Dedifferentiated amniotic fluid mesenchymal stem cell (primary cell): ENCODE measurements at regions not wholly inside any gene's neighbourhood (a gene's known extent, or its start where the extent isn't known, plus 50 kb on each side); places are given as distances from the start of the nearest gene placed in this dataset.
"Not testable (repeated sequence)": the region's sequence is repeated elsewhere in the genome, so short reads cannot be mapped to it uniquely, and the experiment has no call there.

Experiments used
- DNase-seq: peaks from one replicate; pipeline ENCODE4 v3.0.0-alpha.2; 2016; ENCODE audit errors: extremely low spot score

DNA sequence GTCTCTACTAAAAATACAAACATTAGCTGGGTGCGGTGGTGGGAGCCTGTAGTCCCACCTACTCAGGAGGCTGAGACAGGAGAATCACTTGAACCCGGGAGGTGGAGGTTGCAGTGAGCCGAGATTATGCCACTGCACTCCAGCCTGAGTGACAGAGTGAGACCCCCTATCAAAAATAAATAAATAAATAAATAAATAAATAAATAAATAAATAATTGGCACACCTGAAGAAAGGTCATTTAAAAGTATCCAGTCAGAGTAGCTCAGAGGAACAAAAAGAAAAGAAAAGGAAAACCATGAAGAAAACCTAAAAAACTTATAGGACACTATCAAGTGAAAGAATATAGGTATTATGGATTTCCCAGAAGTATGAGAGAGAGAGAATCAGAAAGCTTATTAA, 330.1 kb upstream of the AR start:
- not testable (repeated sequence) for DNase-seq

DNA sequence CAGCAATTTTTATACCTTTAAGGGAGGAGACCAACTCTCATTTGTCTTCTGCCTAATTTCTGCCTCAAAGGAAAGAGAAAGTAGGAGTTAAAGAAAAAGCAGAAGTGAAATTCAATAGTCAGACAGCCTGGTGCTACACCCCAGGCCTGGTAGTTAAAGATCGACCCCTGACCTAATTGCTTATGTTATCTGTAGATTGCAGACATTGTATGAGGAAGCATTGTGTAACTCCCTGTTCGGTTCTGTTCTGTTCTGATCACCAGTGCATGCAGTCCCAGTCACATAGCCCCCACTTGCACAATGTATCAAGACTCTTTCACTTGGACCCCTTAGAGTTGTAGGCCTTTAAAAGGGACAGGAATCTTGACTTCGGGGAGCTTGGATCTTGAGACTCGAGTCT, 335.9 kb upstream of the AR start:
- no peak for DNase-seq

DNA sequence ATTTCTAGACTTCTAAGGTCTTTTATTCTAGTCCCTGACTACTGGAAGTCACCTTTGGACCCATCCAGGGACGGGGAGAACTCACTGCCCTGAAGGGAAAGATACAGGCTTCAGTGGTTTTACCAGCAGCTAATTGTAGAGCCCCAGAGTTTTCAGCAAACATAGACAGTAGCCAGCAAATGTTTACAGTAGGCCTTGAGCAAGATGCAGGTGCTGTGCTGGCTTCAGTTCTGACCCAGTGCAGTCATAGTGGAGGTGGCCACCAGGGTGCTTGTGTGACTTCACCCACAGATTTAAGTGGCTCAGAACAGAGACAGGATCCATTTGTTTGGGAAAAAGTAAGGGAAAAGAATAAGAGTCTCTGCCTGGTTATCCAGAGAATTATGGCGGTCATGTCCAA, 384.4 kb upstream of the AR start:
- no peak for DNase-seq

DNA sequence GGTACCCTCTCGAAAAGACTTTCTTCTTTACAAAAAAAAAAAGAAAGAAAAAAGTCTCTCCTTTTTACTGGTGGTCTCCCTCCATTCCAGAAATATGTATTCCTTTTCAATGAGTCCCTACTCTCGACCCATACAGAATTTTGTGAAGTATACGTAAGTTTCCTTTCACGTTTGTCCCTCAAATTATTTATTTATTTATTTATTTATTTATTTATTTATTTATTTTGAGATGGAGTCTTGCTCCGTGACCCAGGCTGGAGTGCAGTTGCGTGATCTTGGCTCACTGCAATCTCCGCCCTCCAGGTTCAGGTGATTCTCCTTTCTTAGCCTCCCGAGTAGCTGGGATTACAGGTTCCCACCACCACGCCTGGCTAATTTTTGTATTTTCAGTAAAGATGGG, 429.2 kb upstream of the AR start:
- no peak for DNase-seq

DNA sequence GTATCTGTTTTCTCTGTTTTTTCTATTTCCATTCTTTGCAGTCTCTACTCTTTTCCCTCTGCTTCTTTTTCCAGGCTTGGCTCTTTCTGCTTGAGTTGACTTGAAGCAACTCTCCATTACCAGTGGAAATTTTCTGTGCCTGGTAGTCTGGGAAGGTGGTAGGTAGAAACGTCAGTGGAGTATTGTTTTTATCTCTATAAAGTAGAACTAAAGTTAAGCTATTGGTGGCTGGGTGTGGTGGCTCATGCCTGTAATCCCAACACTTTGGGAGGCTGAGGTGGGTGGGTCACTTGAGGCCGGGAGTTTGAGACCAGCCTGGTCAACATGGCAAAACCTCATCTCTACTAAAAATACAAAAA, 438.1 kb upstream of the AR start:
- DNase-seq, result no peak

DNA sequence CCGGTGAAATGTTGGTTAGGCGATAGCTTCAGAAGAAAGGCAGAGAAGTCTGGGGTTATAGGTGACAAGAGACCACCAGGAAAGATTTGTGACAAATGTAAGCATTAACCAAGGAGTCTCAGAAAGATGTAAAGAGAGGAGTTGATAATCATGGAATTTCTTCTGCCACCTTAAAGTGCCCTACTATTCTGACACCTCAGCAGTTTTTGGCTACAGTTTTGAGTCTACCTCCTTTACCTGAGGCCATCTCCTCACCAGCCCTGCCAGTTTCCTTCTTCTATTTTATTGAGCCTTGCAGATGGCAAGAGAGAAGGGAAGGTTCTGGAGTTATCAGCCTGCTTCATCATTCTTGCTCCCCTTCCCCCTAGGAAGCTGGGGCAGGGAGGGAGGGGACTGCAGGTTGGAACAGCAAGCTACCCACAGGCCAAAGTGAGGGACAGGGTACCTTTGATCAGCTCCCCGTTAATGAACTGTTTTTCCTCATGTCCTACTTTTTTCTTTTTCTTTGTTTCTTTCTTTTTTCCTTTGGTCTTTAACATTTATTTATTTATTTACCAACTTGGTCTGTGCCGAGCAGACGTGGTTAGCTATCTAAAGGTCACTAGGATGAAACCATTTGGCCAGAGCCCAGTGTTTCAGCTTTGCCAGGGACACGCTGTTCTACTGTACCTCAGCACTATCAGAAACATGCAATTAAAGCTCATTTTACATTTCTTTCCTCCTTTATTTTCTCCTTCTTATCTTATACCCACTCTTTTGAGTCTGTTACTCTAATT, 438.7 kb upstream of the AR start:
- DNase-seq, result no peak

DNA sequence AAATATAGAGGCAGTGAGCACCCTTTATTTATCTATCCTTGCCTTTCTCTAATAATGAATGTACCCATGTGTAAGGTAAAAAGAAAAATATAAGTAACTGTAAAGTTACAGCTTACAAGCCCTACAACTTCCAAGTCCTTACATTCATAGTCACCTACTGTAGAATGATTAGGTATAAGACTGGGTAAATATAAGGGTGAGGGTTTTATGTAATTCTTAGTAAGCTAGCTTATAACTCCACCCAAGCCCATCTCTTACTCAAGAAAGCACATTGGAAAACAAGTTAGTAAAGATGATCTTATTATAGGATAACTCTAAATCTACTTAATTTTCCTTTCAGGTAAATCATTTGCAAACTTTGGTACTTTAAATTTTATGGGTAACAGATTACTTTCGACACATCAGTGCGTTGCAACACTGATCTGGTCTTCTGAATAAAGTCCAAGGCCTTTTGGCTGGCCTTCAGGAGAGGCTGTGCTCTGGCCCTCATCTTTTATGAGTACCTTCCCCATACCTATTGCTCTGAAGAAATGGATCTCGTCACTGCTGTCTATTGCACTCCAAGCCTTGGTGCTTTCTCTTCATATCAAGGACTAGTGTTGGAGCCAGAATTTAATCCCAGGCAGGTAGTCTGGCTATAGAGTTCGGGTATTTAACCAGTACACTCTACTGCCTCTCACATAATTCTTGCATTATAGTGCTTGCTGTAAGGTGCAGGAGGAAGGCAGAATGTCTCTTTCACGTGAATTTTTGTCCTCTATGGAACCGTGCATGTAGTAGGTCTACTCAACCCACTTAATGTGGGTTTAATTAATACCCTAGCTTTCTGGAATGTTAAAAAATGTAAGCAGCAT, 443.6 kb upstream of the AR start:
- DNase-seq, result no peak

DNA sequence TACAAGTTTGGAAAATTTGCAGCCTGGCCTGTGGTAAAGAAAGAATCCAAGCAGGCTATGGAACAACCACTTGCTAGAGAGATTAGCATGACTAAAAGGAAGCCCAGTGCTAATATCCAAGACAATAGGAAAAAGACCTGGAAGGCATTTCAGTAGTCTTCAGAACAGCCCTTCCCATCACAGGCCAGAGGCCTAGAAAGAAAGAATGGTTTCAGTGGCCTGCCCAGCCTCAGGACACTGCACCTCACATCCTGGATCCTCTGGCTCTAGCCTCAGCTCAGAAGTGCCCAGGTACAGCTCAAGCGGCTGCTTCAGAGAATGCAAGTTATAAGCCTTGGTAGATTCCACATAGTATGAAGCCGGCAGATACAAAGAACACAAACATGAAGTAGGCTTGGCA, 449.8 kb upstream of the AR start:
- DNase-seq, result no peak

DNA sequence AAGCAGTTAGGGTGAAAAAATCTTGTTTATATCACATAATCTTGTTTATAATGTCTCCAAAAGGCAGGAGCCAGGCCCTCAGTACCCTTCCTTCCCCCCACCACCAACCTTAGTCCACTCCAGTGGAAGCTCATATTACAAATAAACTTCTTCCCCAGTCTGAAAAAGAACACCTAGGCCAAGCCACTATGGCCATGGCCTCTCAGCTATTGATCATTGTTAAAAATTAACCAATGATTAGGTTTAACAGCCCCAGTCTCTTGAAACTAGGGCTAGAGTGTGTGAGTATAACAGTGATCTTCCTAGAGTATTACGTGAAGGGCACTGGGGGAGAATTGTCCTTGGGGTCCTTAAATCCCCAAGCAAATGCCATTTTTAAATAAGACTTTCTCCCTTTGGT, 411.9 kb upstream of the EDA2R start:
- no peak for DNase-seq

DNA sequence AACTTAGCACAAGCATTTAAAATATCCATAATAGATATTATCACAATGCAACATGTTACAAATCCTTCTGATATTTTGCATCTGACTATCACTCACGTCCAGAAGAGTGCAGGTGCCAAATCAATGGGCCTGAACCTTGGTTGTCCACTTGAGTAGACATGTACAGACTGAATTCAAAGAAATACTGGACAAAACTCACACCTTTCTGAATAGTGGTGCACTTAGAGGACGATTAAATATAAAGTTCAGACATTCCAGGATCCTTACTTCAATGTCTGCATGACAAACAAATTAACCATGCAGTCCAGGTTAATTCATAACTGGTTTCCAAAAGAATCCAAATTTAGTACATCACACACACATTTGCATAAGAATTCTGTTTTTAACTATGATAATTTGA, 406.0 kb upstream of the EDA2R start:
- DNase-seq, result no peak

DNA sequence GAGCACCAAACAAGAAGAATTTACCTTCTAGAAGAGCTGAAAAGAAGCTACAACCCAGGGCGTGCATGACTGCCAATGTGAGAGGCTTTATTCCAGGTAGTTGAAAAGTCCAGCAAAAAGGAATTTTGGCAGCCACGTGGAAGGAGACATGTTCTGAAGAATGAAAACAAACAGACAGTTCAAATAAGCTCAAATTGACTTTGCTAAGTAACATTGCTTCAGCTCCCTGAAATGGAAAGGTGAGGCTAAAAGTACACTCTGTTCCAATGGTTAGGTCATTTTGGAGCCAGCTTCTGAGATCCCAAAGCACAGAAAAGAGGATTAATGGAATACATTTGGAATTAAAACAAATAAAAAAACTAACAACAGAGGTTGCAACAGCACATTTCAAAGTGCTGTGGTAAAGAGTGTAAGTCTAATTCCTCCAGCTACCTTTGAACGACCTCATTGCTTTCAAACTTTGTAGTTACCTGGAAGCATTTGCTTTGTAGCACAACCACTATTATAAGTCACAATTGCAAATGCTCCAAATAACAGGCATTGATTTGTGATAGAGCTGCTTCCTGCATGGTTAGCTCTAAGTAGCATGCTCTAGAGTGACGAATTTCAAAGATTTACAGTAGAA, 405.3 kb upstream of the EDA2R start:
- no peak for DNase-seq

DNA sequence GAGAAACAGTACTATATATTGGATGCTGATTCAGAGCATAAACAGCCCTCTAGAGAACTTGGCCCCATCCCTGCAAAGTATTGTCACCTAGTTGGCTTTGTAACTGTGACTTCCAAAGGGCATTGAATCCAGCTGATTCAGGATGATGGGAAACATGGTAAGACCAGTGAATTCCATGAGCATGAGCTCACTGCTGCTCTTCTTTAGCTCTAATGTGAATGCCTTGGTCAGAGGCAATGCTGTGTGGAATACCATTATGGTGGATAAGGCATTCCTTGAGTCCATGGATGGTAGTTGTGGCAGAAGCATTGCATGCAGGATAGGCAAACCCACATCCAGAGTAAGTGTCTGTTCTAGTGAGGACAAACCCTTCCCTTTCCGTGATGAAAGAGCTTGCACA, 365.6 kb upstream of the EDA2R start:
- DNase-seq, result no peak

DNA sequence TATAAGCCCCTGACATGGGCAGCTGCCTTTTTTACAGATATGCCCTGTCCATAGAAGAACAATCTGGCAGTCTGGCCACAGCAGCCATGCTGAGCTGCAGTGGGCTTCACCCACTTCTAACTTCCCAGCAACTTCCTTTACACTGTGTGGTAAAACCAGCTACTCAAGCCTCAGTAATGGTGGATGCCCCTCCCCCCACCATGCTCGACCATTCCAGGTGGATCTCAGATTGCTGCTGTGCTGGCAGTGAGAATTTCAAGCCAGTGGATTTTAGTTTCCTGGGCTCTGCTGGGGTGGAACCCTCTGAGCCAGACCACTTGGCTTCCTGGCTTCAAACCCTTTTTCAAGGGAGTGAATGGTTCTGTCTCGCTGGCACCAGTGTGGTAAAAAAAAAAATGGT, 355.9 kb upstream of the EDA2R start:
- no peak for DNase-seq

DNA sequence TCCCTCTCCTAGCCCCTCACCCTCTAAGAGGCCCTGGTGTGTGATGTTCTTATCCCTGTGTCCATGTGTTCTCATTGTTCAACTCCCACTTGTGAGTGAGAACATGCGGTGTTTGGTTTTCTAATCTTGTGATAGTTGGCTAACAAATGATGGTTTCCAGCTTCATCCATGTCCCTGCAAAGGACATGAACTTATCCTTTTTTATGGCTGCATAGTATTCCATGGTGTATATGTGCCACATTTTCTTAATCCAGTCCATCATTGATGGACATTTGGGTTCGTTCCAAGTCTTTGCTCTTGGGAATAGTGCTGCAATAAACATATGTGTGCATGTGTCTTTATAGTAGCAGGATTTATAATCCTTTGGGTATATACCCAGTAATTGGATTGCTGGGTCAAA, 353.2 kb upstream of the EDA2R start:
- DNase-seq, result not testable (repeated sequence)

DNA sequence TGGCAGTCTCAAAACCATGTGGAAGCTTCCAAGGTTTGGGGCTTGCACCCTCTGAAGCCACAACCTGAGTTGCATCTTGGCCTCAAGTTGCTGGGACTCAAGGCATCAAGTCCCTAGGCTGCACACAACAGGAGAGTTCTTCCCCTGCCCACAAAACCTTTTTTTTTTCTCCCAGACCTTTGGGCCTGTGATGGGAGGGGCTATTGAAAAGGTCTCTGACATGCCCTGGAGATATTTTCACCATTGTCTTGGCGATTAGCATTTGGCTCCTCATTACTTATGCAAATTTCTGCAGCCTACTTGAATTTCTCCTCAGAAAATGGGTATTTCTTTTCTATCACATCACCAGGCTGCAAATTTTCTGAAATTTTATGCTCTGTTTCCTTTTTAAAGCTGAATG, 349.5 kb upstream of the EDA2R start:
- DNase-seq, result no peak

DNA sequence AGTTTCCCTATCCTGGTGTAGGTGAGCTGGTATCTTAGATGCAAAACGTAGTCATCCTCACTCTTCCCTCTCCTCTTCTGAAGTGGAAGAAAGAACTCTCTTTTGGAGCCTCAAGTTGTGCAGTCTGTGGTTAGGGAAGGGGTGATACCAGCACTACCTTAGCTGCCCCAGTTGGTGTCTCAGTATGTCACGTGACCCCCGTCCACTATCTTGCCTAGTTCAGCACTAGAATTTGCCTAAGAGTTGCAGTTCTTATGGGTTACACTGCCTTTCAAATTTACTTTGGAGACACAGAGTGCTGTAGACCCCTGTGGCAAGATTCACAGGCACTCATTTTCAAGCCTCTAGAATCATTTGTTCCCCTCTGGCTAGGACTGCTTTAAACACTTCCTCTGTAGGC, 322.8 kb upstream of the EDA2R start:
- DNase-seq, result no peak

DNA sequence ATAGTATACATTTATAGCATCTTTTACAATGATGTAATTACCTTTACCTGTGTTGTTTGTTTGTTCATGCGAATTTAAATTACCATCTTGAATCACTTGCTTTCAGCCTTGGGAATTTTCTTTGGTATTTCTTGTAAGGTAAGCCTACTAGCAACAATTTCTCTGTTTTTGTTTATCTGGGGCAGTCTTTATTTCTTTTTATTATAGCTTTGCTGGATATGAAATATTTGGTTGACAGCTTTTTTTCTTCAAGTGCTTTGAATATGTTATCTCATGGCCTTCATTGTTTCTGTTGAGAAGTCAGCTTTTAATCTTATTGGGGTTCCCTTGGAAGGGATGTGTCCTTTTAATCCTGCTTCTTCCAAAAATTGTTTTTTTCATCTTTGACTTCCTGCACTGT, 292.8 kb upstream of the EDA2R start:
- DNase-seq, result no peak

DNA sequence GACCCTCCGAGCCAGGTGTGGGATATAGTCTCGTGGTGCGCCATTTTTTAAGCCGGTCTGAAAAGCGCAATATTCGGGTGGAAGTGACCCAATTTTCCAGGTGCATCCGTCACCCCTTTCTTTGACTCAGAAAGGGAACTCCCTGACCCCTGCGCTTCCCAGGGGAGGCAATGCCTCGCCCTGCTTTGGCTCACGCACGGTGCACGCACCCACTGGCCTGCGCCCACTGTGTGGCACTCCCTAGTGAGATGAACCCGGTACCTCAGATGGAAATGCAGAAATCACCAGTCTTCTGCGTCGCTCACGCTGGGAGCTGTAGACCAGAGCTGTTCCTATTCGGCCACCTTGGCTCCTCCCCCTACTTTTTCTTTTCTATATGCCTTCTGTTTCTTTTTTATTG, 291.6 kb upstream of the EDA2R start:
- DNase-seq, result not testable (repeated sequence)

DNA sequence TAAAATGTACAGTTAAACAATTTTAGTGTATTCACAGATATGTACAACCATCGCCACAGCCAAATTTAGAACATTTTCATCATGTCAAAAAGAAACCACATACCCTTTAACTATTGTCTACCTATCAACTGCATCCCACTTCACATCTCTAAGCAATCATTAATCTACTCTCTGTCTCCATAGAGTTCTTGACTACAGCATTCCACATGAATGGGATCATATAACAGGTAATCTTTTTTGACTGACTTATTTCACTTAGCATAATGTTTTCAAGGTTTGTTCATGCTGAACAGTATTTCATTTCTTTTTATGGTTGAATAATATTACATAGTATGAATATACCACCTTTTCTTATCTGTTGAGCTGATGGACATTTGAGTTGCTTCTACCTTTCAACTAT, 281.4 kb upstream of the EDA2R start:
- no peak for DNase-seq

DNA sequence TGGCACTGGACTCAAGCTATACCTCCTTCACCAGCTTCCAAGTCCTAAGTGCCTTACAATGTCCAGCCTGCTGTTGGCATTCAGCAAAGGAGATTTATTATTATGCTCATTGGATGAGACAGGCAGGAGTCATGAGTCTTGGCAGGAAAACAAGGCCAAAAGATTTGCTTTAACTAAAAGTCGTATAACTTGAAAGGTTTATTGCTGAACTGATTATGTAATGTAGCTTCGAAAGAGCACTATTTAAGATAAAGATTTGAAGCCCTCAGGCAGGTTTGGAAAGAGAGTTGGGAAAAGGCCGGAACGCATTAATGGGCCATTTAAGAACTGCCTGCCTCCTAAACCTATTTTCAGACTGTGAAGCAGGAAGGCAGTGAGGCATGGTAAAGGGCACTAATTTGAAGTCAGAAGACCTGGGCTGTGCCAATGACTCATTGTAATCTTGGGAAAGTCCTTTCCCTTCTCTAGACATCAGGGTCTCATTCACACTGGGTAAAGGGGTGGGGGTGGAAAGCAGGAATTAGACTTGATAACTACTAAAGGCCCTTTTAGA, 280.5 kb upstream of the EDA2R start:
- DNase-seq, result no peak

DNA sequence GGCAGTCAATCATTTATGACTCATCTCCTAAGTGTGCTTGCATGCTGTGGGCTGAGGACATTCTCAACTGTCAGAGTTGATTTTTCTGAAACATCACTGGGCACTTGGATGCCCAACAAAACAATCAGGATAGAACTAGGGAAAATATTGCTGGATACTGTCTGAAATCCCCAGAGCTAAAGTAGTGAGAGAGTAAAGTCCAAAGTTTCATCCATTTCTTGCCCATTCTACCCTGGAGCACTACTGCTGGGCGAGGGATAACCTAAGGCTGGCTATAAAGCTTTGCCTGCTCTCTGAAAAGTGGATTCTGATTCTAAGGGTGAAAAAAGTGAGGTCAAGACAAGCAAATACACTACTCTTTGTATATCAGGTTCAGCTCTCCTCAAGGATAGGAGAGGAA, 279.6 kb upstream of the EDA2R start:
- DNase-seq, result no peak

DNA sequence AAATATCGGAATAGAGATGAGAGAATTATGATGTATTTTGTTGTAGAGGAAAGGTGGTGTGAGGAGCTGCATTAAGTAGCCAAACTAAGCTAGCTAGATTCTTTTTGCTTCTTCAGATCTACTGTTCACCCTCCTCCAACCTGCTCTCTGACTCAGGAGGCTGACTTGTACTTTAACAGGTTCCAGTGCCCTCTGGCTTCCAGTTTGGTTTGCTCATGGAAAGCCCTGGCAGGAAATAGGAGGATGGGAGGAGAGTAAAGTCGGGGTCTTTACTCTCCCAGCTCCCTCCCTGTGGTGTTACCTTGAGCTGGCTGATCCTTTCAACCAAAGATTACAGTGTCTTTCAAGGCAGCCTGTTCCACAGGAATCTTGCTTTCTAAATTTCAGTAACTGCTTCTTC, 277.0 kb upstream of the EDA2R start:
- no peak for DNase-seq

DNA sequence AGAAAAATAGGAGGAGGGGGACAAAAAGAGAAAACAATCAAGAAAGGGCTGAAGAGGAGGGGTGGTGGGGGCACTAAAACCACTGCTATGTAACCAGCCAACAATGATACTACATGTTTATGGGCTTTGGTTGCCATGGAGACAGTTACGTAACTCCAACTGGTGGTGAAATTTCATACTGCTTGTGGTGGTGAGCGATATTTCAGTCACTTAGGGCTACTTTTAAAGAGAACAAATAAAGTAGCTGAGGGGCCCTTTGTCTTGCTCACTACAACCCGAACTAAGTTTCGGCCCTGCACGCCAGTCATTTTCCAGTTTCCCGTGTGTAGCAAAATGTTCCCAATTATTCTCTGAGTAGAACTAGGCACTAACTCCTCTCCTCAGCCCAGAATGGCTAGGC, 275.2 kb upstream of the EDA2R start:
- DNase-seq, result no peak
